SU-DHL-6 (cell line): ENCODE measurements at regions not wholly inside any gene's neighbourhood (a gene's known extent, or its start where the extent isn't known, plus 50 kb on each side); places are given as distances from the start of the nearest gene placed in this dataset.

ENCODE experiments used
- CTCF ChIP-seq: fragments of 200-600 bp; sonication (generic); IDR thresholded peaks from one replicate; pipeline ENCODE4 v1.5.1; 2017; ENCODE audit warnings: antibody characterized with exemption, mild to moderate bottlenecking, low read length, moderate library complexity; ENCODE audit not compliant: insufficient read depth, poor library complexity, severe bottlenecking
- EZH2phosphoT487 ChIP-seq: fragments of 200-600 bp; sonication (generic), shearing (Covaris generic); conservative IDR thresholded peaks from 2 replicates; pipeline ENCODE4 v1.6.1; 2018; ENCODE audit warnings: mild to moderate bottlenecking, antibody characterized with exemption, low read length, moderate library complexity, mixed read lengths

- no peak for TF ChIP-seq CTCF
- TF ChIP-seq EZH2phosphoT487, result no peak
These were observed 75.2 kb upstream of the C1orf21 start for GRCh38 chr1:184311580-184311979.
